IPS DF 4.7 (cell line): ENCODE measurements at regions not wholly inside any gene's neighbourhood (a gene's known extent, or its start where the extent isn't known, plus 50 kb on each side); places are given as distances from the start of the nearest gene placed in this dataset.
"Not testable (repeated sequence)": the region's sequence is repeated elsewhere in the genome, so short reads cannot be mapped to it uniquely, and the experiment has no call there.

Experiments
- DNase-seq: peaks from one replicate; pipeline ENCODE4 v3.0.0-alpha.2; 2013; ENCODE audit warnings: low spot score; ENCODE audit errors: extremely low read depth

DNA sequence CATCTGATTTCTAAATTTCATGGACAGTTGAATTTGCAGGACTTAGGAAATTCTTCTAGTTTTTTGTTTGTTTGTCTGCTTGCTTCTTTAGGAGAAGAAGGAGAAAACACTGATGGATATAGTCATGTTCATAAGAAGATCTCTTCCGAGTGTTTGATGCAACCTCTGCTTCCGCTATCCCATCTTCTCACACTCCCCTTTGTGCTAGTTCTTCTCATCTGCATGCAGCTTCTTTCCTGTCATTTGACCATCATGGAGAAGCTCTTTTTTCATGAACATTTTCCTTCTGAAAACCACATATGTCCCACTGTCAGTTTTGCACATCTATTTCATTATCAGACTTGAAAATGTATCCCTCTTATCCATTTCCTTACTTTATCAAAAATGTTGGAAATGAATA, 346.9 kb upstream of the PRKCQ start:
- no peak for DNase-seq

DNA sequence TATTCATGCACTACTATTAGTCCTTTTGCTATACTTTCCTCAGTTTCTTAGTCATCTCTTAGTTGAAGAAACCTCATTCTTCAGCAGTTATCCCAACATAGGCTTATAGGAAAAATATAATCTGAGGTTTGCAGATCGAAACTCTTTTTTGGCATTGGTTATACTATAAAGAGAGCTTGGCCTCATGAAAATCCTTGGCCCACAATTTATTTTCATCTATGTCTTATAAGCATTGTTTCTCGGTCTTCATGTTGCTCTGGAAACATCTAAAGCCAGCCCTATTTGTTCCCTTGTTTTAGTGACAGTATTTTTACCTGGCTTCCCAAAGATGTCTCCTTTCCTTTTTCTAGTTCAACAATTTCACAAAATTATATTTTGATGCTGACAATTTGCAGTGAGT, 345.1 kb upstream of the PRKCQ start:
- no peak for DNase-seq

DNA sequence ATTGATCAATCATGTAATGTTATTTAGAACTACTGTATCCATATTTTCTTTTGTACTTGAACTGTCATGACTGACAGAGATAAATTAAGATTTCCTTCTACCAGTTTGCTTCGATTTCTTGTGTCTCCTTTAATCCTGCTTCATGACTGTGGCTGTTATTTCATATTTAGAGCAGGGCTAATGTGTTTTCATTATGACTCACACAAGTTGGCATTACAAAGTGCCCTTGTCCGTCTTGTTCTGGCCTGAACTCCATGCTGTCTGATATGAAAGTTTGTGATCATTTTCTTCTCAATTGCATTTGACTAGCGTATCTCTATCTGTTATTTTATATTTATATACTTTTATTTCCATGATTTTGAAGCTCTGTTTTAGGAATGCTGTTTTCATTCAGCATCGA, 344.1 kb upstream of the PRKCQ start:
- DNase-seq: no peak

GRCh38 chr10:6921026-6921425, 340.9 kb upstream of the PRKCQ start:
- DNase-seq: not testable (repeated sequence)

- DNase-seq: peak; percentile 64
Observed at GRCh38 chr10:6920072-6921019, 340.3 kb upstream of the PRKCQ start.

- no peak for DNase-seq
Observed at GRCh38 chr10:6919077-6919476, 339.0 kb upstream of the PRKCQ start.

GRCh38 chr10:6918305-6918704, 338.2 kb upstream of the PRKCQ start:
- DNase-seq: no peak

DNA sequence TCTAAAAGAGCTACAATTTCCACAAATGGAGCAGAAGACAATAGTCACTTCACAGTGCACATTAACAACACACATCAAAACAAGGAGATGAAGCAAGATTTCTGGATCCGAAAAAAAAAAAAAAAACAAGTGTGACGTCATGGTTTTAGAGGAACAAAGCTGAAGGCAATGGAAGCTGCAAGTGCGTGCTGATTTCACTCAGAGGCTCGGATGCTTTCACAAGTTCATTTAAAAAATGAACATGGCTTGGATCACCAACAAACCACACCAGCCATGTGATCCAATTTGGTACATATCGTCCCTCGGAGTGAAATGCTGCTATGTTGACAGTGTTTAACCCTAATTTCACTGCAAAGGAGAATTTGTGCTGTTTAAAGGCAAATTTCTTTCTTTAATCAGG, 337.0 kb upstream of the PRKCQ start:
- DNase-seq: no peak

- DNase-seq: no peak
Observed at GRCh38 chr10:6916601-6917000, 336.5 kb upstream of the PRKCQ start.

DNA sequence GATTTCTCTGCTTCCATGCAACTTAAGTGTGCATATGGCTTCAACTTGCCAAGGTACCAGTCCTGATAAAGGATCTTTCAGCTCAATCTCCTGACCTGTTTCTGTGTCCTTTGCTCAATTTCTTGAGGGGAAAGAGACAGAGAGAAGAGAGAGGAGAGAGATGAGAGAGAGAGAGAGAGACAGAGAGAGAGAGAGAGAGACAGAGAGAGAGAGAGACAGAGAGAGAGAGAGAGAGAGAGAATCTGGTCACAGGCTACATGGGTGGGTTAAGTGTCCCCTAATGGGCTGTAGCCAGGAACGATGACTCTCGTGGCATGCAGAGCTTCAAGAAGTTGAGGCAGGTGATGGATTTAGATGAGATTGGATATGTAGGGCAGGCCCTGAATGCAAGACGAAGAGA, 335.2 kb upstream of the PRKCQ start:
- DNase-seq: no peak

DNA sequence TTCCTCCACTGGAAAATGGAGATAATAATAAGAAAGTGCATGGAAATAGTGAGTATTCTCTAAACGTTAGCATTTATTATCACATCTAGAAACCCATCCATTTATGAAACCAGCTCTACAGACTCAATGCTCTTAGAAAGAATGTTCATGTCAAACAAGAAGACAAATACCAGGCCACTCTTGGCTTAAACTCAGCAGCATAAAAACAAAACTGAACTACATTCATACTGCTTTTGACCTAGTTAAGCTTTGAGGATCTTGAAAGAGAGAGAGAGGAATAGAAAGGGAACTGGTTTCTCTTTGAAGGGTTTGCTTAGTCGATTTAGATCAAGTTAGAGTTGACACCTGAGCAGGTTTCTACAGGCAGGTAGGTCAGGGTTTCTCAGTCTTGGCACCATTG, 332.9 kb upstream of the PRKCQ start:
- no peak for DNase-seq

DNA sequence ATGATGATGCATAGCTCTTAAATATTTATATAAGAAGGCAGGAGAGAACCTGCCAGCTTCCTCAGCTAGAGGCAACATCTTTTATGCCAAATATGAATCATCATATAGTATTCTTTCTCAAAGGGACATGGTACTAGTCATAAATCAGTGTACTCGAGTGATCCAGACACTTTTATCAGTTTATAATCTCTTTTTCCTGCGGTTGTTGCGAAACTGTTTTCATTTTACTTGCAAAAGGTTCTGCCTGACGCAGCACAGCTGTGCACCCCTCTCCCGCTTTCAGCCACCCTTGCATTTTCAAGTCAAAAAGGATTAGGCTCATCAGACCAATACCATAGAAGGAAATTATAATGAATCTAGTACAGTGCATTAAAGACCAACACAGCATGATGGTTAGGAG, 332.3 kb upstream of the PRKCQ start:
- DNase-seq: no peak

- DNase-seq: no peak
Observed at GRCh38 chr10:6912021-6912420, 331.9 kb upstream of the PRKCQ start.

GRCh38 chr10:6909905-6910560, 330.0 kb upstream of the PRKCQ start:
- no peak for DNase-seq

DNA sequence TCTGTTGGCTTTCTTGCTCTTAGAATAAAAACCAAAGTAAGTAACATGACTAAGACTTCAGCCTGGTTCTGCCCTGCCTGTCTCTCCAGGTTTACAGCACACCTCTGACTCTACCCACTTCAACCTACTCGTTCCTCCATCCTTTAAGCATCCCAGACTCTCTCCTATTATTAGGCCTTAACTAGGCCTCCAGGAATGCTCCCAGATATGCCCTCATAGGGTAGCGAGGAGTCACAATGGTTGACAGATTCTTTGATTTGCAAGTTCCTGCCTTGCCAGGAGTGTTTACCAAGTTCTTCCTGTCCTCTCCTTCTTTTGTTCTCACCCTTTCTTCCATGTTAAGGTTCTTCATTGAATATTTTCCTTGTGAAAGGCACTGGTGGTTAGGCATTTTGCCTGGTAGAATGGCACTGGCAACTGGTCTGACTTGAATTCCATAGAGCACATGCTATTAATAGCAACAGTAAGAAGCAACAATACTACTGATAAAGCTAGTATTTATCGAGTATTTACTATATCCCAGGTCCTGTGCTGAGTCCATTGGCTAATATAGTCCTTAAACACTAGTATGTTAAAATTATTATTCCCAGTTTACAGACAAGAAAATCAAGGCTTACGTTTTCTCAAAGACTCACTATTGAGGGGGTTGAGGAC, 327.9 kb upstream of the PRKCQ start:
- no peak for DNase-seq

GRCh38 chr10:6894405-6894804, 314.3 kb upstream of the PRKCQ start:
- no peak for DNase-seq

DNA sequence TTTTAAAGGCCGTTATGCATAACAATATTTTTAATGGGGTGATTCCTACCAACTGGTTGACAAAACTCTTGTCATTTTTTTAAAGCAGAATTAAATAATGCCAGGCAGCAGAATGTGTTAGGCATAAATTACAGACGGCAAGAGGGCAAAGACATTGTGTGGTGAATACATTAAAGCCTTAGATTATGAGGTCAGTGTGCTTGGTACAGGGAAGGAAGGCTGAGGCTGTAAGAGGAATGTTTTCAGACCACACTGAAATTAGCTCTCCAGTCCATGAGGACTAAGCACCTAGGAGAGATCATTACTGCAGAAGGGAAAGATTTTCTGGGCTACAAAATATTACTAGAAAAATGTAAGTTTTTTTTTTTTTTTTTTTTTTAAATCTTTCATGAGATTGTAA, 312.8 kb upstream of the PRKCQ start:
- no peak for DNase-seq

DNA sequence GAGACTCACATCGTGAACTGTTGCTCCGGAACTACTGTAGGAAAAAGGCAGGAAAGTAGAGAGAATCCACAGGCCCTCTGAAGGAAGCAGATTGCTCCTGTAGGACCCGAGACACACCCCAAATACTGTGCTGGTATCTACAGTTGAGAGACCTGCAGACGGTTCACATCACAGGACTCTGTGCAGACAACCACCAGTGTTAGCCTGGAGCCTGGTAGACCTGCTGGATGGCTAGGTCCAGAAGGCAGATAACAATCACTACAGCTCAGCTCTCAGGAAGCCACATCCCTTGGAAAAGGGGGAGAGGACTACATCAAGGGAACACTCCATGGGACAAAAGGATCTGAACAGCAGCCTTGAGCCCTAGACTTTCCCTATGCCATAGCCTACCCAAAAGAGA, 311.8 kb upstream of the PRKCQ start:
- DNase-seq: no peak

- no peak for DNase-seq
Observed at GRCh38 chr10:6889718-6890117, 309.6 kb upstream of the PRKCQ start.

GRCh38 chr10:6888434-6888833, 308.4 kb upstream of the PRKCQ start:
- no peak for DNase-seq

DNA sequence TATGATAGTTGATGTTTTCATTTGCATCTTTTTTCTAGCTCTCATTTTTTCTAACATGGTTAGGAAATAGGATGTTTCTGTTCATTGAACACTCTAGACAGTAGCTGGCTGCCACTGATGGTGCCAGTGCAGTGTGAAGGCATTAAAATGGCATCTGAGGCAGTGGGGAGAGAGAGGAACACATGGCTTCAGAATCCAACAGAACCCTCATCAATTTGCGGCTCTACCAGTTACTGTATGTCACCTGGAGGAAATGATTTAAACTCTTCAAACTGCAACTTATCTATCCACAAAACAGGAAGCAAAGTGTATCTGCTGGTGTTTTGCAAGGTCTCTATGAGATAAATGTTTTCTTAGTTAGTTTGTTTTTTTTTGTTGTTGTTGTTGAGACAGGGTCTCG, 305.2 kb upstream of the PRKCQ start:
- DNase-seq: no peak

GRCh38 chr10:6881987-6882386, 301.9 kb upstream of the PRKCQ start:
- DNase-seq: no peak
